ENCODE measurements at regions not wholly inside any gene's neighbourhood (a gene's known extent, or its start where the extent isn't known, plus 50 kb on each side); places are given as distances from the start of the nearest gene placed in this dataset.

DNA sequence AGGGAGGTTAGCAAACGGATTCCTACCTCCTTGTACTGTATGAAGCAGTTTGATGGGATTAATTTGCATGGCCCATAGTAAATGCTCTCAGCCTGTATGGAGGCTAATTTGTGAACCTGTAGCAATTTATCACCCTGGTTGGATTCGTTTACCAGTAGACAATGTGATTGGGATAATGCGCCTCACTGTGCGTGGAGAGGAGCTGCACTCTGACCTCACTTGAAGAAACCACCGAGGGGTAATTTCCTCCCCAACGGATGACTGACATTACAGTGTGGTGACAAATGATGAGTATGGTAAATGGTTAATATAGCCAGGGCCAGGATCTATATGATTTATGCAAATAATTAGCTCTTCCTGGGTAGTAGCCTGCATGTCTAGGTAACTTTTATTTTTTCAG, 479.1 kb upstream of the RBFOX1 start:
- TF ChIP-seq POLR2A (IDR thresholded peaks at IDR 0.05) = no peak
- TF ChIP-seq, protein P1, sequence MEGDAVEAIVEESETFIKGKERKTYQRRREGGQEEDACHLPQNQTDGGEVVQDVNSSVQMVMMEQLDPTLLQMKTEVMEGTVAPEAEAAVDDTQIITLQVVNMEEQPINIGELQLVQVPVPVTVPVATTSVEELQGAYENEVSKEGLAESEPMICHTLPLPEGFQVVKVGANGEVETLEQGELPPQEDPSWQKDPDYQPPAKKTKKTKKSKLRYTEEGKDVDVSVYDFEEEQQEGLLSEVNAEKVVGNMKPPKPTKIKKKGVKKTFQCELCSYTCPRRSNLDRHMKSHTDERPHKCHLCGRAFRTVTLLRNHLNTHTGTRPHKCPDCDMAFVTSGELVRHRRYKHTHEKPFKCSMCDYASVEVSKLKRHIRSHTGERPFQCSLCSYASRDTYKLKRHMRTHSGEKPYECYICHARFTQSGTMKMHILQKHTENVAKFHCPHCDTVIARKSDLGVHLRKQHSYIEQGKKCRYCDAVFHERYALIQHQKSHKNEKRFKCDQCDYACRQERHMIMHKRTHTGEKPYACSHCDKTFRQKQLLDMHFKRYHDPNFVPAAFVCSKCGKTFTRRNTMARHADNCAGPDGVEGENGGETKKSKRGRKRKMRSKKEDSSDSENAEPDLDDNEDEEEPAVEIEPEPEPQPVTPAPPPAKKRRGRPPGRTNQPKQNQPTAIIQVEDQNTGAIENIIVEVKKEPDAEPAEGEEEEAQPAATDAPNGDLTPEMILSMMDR (IDR thresholded peaks at IDR 0.05) = no peak
